ENCODE measurements at regions not wholly inside any gene's neighbourhood (a gene's known extent, or its start where the extent isn't known, plus 50 kb on each side); places are given as distances from the start of the nearest gene placed in this dataset.

DNA sequence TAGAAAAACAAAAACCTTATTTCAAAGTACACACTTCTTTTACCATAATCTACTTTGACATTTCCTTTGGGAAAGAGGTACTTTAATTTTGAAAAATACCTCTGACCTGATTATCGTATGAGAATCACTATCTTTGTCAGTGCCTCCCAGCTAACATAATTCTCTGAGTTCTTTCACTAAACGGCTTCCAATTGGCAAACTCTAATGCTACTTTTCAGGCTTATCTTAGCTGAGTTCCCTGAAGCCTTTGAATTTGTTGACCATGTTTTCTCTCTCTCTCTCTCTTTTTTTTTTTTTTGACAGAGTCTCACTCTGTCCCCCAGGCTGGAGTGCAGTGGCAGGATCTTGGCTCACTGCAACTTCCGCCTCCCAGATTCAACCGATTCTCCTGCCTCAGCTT lies 312.8 kb downstream of the ZPLD1 start:
- TF ChIP-seq, protein P1, sequence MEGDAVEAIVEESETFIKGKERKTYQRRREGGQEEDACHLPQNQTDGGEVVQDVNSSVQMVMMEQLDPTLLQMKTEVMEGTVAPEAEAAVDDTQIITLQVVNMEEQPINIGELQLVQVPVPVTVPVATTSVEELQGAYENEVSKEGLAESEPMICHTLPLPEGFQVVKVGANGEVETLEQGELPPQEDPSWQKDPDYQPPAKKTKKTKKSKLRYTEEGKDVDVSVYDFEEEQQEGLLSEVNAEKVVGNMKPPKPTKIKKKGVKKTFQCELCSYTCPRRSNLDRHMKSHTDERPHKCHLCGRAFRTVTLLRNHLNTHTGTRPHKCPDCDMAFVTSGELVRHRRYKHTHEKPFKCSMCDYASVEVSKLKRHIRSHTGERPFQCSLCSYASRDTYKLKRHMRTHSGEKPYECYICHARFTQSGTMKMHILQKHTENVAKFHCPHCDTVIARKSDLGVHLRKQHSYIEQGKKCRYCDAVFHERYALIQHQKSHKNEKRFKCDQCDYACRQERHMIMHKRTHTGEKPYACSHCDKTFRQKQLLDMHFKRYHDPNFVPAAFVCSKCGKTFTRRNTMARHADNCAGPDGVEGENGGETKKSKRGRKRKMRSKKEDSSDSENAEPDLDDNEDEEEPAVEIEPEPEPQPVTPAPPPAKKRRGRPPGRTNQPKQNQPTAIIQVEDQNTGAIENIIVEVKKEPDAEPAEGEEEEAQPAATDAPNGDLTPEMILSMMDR (IDR thresholded peaks at IDR 0.05), result no peak
- intact Hi-C loops (cut with DNase I, micrococcal nuclease), result no loop called here
- no peak for DNase-seq
- Histone ChIP-seq H3K36me3 (ENCODE audit: low read depth) (no peaks in the 10 kb centered on the region), H3K9me3 (no peaks in the 10 kb centered on the region), H3K4me3 (no peak overlapping the region), H3K4me1 (ENCODE audit: low read depth) (no peaks in the 10 kb centered on the region)
- ATAC-seq, result no peak

DNA sequence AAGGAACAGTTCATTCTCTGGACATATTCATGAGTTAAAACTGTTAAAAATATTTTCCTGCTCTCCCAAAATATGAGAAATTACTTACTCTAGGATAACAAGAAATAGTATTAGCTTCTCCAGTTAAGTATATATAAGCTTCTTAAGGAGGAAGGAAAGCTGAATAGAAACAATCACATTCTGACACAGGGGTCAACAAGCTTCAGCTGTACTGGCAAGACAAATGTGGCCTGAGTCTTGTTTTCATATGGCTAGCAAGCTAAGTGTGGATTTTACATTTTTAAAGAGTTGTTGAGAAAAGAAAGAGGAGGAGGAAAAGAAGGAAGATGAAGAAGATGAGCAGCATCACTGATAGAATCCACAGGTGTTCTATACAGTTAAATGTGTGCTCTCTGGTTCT lies 313.8 kb downstream of the ZPLD1 start:
- intact Hi-C loops (cut with DNase I, micrococcal nuclease), result no loop called here
- TF ChIP-seq, protein P1 (IDR thresholded peaks at IDR 0.05), result no peak
- Histone ChIP-seq H3K9me3 (no peaks in the 10 kb centered on the region), H3K4me3 (no peak overlapping the region), H3K4me1 (ENCODE audit: low read depth) (no peaks in the 10 kb centered on the region), H3K36me3 (ENCODE audit: low read depth) (no peaks in the 10 kb centered on the region)
- DNase-seq (no peak), ATAC-seq (no peak)

DNA sequence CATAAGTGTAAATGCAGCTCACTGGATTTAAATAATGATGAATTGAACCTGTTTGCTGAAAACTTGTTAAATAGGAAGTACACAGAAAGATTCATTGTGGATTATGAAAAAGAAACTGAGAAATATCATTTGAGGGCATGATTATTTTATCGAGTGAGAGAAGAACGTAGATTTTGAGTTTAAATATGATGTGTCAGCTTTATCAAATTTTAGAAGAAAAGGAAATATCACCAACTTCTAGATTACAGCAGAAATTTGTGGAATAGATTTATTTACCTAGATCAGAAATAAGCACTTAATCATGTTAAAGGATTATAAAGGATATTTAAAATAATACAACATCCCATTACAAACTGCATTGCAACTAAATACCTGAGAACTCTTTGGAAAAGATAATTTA lies 315.5 kb downstream of the ZPLD1 start:
- TF ChIP-seq, protein P1 (IDR thresholded peaks at IDR 0.05), result no peak
- no peak for ATAC-seq
- Histone ChIP-seq H3K4me3 (no peak overlapping the region), H3K4me1 (ENCODE audit: low read depth) (no peaks in the 10 kb centered on the region), H3K9me3 (no peaks in the 10 kb centered on the region), H3K36me3 (ENCODE audit: low read depth) (no peaks in the 10 kb centered on the region)
- intact Hi-C loops (cut with DNase I, micrococcal nuclease), result no loop called here
- DNase-seq, result no peak

DNA sequence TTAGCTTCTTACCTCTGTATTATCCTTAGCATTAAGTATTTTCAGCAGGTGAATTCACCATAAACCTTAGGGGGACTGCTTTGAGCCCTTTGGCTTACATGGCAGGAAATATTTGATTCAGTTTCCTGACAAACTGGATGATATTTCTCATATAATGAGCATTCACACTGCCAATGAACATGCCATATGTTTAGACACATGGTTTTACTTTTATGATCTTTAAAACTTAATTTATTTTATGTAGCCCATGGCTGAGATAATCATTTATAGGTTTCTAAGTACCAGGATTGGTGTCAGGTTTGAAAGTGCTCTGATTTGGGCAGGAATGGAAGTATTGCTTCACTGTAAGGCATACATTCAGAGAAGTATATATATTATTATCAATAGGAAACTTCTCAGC lies 319.1 kb downstream of the ZPLD1 start:
- no peak overlapping the region for H3K4me3 ChIP-seq
- TF ChIP-seq, protein P1 (IDR thresholded peaks at IDR 0.05), result no peak
- no peak for ATAC-seq
- DNase-seq, result no peak
- intact Hi-C loops (cut with DNase I, micrococcal nuclease), result no loop called here
- H3K9me3 ChIP-seq, result no peaks in the 10 kb centered on the region
- no peaks in the 10 kb centered on the region for H3K36me3 ChIP-seq (ENCODE audit: low read depth)
- H3K4me1 ChIP-seq (ENCODE audit: low read depth), result no peaks in the 10 kb centered on the region

DNA sequence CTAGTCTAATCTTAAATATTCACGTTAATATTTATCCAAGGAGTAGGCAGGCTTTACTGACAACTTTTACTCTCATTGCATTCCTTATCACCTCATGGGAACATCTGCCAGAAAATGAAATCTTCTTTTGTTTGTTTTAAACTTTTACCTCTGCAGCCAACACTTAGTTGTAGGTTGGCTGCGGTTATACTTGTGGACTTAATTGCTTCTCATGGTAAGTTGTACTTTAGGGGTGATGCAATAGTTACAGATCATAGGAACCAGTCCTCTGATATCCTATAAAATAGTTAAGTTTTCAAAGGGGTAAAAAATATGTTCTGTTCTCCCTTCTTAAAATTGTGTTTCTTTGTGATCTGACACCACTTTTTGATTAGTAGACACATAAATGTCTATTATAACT lies 321.9 kb downstream of the ZPLD1 start:
- H3K36me3 ChIP-seq (ENCODE audit: low read depth), result no peaks in the 10 kb centered on the region
- intact Hi-C loops (cut with DNase I, micrococcal nuclease), result no loop called here
- TF ChIP-seq, protein P1 (IDR thresholded peaks at IDR 0.05), result no peak
- no peak overlapping the region for H3K4me3 ChIP-seq
- DNase-seq, result no peak
- no peak for ATAC-seq
- no peaks in the 10 kb centered on the region for H3K9me3 ChIP-seq
- no peaks in the 10 kb centered on the region for H3K4me1 ChIP-seq (ENCODE audit: low read depth)

DNA sequence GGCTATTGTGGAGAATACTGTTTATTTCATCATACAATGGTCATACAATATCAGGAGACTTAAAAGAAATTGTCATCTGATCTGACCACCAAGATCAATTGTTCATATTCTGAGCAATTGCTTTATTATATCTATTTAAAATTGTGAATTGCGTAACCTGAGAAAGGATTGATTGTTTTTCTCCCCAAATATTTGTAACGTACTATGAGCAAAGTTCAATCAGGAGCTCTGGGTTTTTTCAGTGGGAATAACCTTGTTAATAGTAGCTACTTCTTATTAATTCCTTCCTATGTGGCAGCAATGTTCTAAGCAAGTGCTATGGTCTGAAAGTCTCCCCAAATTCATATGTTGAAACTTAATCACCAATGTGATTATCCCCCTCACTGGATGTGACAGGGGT lies 323.1 kb downstream of the ZPLD1 start:
- Histone ChIP-seq H3K4me1 (ENCODE audit: low read depth) (no peaks in the 10 kb centered on the region), H3K9me3 (no peaks in the 10 kb centered on the region), H3K36me3 (ENCODE audit: low read depth) (no peaks in the 10 kb centered on the region), H3K4me3 (no peak overlapping the region)
- DNase-seq, result no peak
- ATAC-seq, result no peak
- TF ChIP-seq, protein P1 (IDR thresholded peaks at IDR 0.05), result no peak
- intact Hi-C loops (cut with DNase I, micrococcal nuclease), result no loop called here
